Endothelial cell of umbilical vein (primary cell): ENCODE measurements at regions not wholly inside any gene's neighbourhood (a gene's known extent, or its start where the extent isn't known, plus 50 kb on each side); places are given as distances from the start of the nearest gene placed in this dataset.

Experiments
- BruUV-seq: library from RNA; stranded (reverse); fragments of 400-500 nt; replicated peaks from 2 replicates; lab custom pipeline; 2021; lab: Mats Ljungman, UMichigan
- CTCF ChIA-PET: fragments of 300-600, 350-600 bp; sonication (Branson Sonifier 250); formaldehyde crosslinking; loops from one replicate; lab custom pipeline; 2021; ENCODE audit warnings: antibody characterized with exemption, inconsistent platforms; lab: Charles Lee
- POLR2A ChIA-PET: fragments of 300-600, 350-600 bp; sonication (Branson Sonifier 250); formaldehyde crosslinking; loops from one replicate; lab custom pipeline; 2021; ENCODE audit warnings: antibody characterized with exemption, inconsistent platforms; lab: Charles Lee
- DNase-seq: peaks from one replicate; pipeline ENCODE4 v3.0.0-alpha.2; 2011; ENCODE audit warnings: low read depth, low spot score
- FAIRE-seq: peaks from 2 replicates; lab custom pipeline; 2011; peaks lifted over from hg19 to GRCh38; lab: Jason Lieb, UNC
- H2AFZ ChIP-seq: 2 replicates; pipeline ENCODE4 v1.6.0; 2012; ENCODE audit warnings: low read depth, low read length, control low read depth, inconsistent platforms
- H3K27ac ChIP-seq: 2 replicates; pipeline ENCODE4 v1.5.1; 2011; ENCODE audit warnings: low read depth, mild to moderate bottlenecking, control low read depth, low read length, moderate library complexity; ENCODE audit not compliant: insufficient read depth
- H3K27me3 ChIP-seq, 2 experiments: 2 replicates each; pipeline versions ENCODE4 v1.6.0 to v1.6.1; 2011; ENCODE audit warnings: low read length in 2 of 2, mixed read lengths in 1 of 2; ENCODE audit not compliant: control insufficient read depth in 2 of 2, insufficient read depth in 2 of 2
- H3K36me3 ChIP-seq, 2 experiments: 2 replicates in 1 of 2; 3 replicates in 1 of 2; pipeline ENCODE4 v1.5.1; 2011; ENCODE audit warnings: low read length in 2 of 2, mild to moderate bottlenecking in 1 of 2, moderate library complexity in 1 of 2; ENCODE audit not compliant: control insufficient read depth in 2 of 2, insufficient read depth in 2 of 2; ENCODE audit errors: extremely low read depth in 1 of 2
- H3K4me1 ChIP-seq: 3 replicates; pipeline ENCODE4 v1.5.1; 2011; ENCODE audit warnings: mild to moderate bottlenecking, low read length; ENCODE audit not compliant: control insufficient read depth, insufficient read depth; ENCODE audit errors: extremely low read depth
- H3K4me2 ChIP-seq: 2 replicates; pipeline ENCODE4 v1.6.1; 2011; ENCODE audit warnings: low read length, control low read depth, mixed read lengths; ENCODE audit not compliant: insufficient read depth
- H3K4me3 ChIP-seq, 3 experiments: fragments of 200-600 bp in 1 of 3; sonication (generic), shearing (Covaris generic) in 1 of 3; replicated peaks in 1 of 3; 2 replicates each; pipeline ENCODE4 v1.5.1; 2011 to 2016; ENCODE audit warnings: control low read depth in 3 of 3, low read length in 3 of 3, mild to moderate bottlenecking in 2 of 3, inconsistent platforms in 1 of 3, low read depth in 1 of 3, moderate library complexity in 1 of 3; ENCODE audit not compliant: insufficient read depth in 1 of 3
- H3K79me2 ChIP-seq: 2 replicates; pipeline ENCODE4 v1.6.0; 2012; ENCODE audit warnings: low read length, inconsistent platforms; ENCODE audit not compliant: control insufficient read depth, insufficient read depth
- H3K9ac ChIP-seq: replicated peaks from 2 replicates; pipeline ENCODE3; 2011; ENCODE audit warnings: low read length, control low read depth; ENCODE audit not compliant: insufficient read depth; ENCODE audit errors: extremely low read depth
- H3K9me1 ChIP-seq: replicated peaks from 3 replicates; pipeline ENCODE4 v1.6.0; 2011; ENCODE audit warnings: mild to moderate bottlenecking, low read length; ENCODE audit not compliant: control insufficient read depth, insufficient read depth; ENCODE audit errors: extremely low read depth
- H3K9me3 ChIP-seq: replicated peaks from 2 replicates; pipeline ENCODE4 v1.5.1; 2012; ENCODE audit warnings: low read length, inconsistent platforms; ENCODE audit not compliant: control insufficient read depth, insufficient read depth
- H4K20me1 ChIP-seq: replicated peaks from 2 replicates; pipeline ENCODE3; 2011; ENCODE audit warnings: mild to moderate bottlenecking, low read length; ENCODE audit not compliant: control insufficient read depth, insufficient read depth; ENCODE audit errors: extremely low read depth
- EZH2 ChIP-seq: IDR thresholded peaks from 2 replicates; pipeline ENCODE4 v1.6.1; 2012; ENCODE audit warnings: borderline replicate concordance, low read depth, mild to moderate bottlenecking, moderate library complexity, low read length, inconsistent platforms; ENCODE audit not compliant: severe bottlenecking
- FOS ChIP-seq: IDR thresholded peaks from 2 replicates; pipeline ENCODE4 v1.6.1; 2011; ENCODE audit warnings: mild to moderate bottlenecking, low read length, moderate library complexity, borderline replicate concordance; ENCODE audit not compliant: insufficient read depth
- GATA2 ChIP-seq: IDR thresholded peaks from 2 replicates; pipeline ENCODE4 v1.7.0; 2011; ENCODE audit warnings: low read depth, mild to moderate bottlenecking, moderate library complexity, mixed read lengths, low read length; ENCODE audit not compliant: insufficient read length, insufficient read depth
- JUN ChIP-seq: IDR thresholded peaks from 2 replicates; pipeline ENCODE4 v1.6.1; 2011; ENCODE audit warnings: borderline replicate concordance, low read depth; ENCODE audit not compliant: insufficient read length, insufficient read depth
- MYC ChIP-seq: IDR thresholded peaks from one replicate; pipeline ENCODE4 v1.6.1; 2011; ENCODE audit warnings: mild to moderate bottlenecking, low read depth, low read length
- POLR2A ChIP-seq: IDR thresholded peaks from 2 replicates; pipeline ENCODE4 v1.6.1; 2012; ENCODE audit warnings: low read depth, mild to moderate bottlenecking, control low read depth, low read length
- POLR2AphosphoS5 ChIP-seq: IDR thresholded peaks from 2 replicates; pipeline ENCODE4 v1.6.1; 2012; ENCODE audit warnings: low read depth, mild to moderate bottlenecking, control low read depth, low read length, moderate library complexity; ENCODE audit not compliant: insufficient read depth
- dilution Hi-C: fragments of 300-500 bp; cut with MboI; formaldehyde crosslinking; loops from one replicate; pipeline ENCODE4 v1.15.0; 2019; ENCODE audit warnings: low sequenced_read_pairs; ENCODE audit not compliant: extremely low pct_ligation_motif_present
- intact Hi-C: fragments of 100-400 bp; cut with micrococcal nuclease; formaldehyde crosslinking; loops from one replicate; pipeline ENCODE4 v1.10.0; 2022
- TF ChIP-seq, protein P1 (sequence below), 2 donors: IDR thresholded peaks; 1 replicate in 1 of 2; 2 replicates in 1 of 2; pipeline ENCODE4 v1.5.1; 2011; ENCODE audit warnings: low read length in 2 of 2, mild to moderate bottlenecking in 2 of 2, moderate library complexity in 2 of 2, control low read depth in 1 of 2, inconsistent platforms in 1 of 2, low read depth in 1 of 2; ENCODE audit not compliant: insufficient read depth in 1 of 2; ENCODE audit errors: extremely low read depth in 1 of 2
- TF ChIP-seq, protein P2 (sequence below): IDR thresholded peaks from 2 replicates; pipeline ENCODE4 v1.6.1; 2011; ENCODE audit not compliant: insufficient read depth, insufficient read length

DNA sequence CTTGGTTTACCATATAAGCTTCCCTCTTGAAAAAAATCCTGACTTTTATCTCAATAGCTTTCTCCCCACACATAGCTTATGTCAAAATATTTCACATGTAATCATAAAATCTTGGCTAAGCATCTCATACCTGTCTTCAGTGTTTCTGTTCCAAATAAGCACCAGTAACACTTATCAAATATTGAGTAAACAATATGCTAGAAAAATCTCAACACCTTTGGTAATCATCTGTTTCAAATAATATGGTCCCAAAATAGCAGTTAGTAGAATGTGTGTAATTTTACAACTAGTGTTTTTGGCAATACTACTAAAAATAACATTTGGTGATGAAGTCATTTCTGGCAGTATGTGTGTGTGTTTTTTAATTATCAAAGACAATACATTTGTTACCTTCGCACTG, 2138.2 kb downstream of the PCDH7 start:
- no TSS peak for BruUV-seq
- CTCF ChIA-PET = no interaction called here
- intact Hi-C loops = no loop called here

More for the DNA sequence above, 2138.2 kb downstream of the PCDH7 start:
- no peaks in the 10 kb centered on the region for H4K20me1 ChIP-seq
- H3K9me3 ChIP-seq = no peaks in the 10 kb centered on the region
- POLR2A ChIA-PET = no interaction called here
- H3K9ac ChIP-seq = no peak overlapping the region
- H2AFZ ChIP-seq = no peak overlapping the region
- dilution Hi-C loops = no loop called here
- H3K79me2 ChIP-seq = no peaks in the 10 kb centered on the region
- H3K27ac ChIP-seq = no peak overlapping the region
- no peak for TF ChIP-seq POLR2A
- TF ChIP-seq, protein P1, sequence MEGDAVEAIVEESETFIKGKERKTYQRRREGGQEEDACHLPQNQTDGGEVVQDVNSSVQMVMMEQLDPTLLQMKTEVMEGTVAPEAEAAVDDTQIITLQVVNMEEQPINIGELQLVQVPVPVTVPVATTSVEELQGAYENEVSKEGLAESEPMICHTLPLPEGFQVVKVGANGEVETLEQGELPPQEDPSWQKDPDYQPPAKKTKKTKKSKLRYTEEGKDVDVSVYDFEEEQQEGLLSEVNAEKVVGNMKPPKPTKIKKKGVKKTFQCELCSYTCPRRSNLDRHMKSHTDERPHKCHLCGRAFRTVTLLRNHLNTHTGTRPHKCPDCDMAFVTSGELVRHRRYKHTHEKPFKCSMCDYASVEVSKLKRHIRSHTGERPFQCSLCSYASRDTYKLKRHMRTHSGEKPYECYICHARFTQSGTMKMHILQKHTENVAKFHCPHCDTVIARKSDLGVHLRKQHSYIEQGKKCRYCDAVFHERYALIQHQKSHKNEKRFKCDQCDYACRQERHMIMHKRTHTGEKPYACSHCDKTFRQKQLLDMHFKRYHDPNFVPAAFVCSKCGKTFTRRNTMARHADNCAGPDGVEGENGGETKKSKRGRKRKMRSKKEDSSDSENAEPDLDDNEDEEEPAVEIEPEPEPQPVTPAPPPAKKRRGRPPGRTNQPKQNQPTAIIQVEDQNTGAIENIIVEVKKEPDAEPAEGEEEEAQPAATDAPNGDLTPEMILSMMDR (IDR thresholded peaks at IDR 0.05; ENCODE audit: extremely low read depth in 1 of 2, insufficient read depth in 1 of 2, low read depth in 1 of 2, low read length in 2 of 2) = no peak
- no peak for TF ChIP-seq POLR2AphosphoS5
- TF ChIP-seq MYC = no peak
- no peak for TF ChIP-seq GATA2
- no peak for TF ChIP-seq FOS
- TF ChIP-seq, protein P2, sequence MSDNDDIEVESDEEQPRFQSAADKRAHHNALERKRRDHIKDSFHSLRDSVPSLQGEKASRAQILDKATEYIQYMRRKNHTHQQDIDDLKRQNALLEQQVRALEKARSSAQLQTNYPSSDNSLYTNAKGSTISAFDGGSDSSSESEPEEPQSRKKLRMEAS = no peak
- no peak for TF ChIP-seq JUN
- TF ChIP-seq EZH2 = no peak
- H3K4me3 ChIP-seq = no peak overlapping the region
- no peaks in the 10 kb centered on the region for H3K36me3 ChIP-seq
- no peak for FAIRE-seq
- DNase-seq = no peak
- H3K9me1 ChIP-seq = no peaks in the 10 kb centered on the region
- no peaks in the 10 kb centered on the region for H3K4me1 ChIP-seq
- no peak overlapping the region for H3K4me2 ChIP-seq
- no peaks in the 10 kb centered on the region for H3K27me3 ChIP-seq
